GM23338 (cell line): ENCODE measurements at regions not wholly inside any gene's neighbourhood (a gene's known extent, or its start where the extent isn't known, plus 50 kb on each side); places are given as distances from the start of the nearest gene placed in this dataset.

Experiments used
- ATAC-seq: fragments of 200-7000 bp; cut with Tn5 transposase; 3 replicates; pipeline ENCODE4 v1.9.1; 2020
- DNase-seq: peaks from one replicate; pipeline ENCODE4 v3.0.0-alpha.2; 2015; ENCODE audit warnings: low spot score
- H2AFZ ChIP-seq: fragments of 200-600 bp; sonication (generic); 2 replicates; pipeline ENCODE4 v1.8.0; 2016; ENCODE audit warnings: antibody characterized with exemption, mild to moderate bottlenecking, moderate library complexity
- H3F3A ChIP-seq: fragments of 200-600 bp; sonication (generic); replicated peaks from 2 replicates; pipeline ENCODE4 v1.8.0; 2017; ENCODE audit warnings: antibody characterized with exemption, mixed run types, low read depth
- H3K27ac ChIP-seq: fragments of 200-600 bp; sonication (generic); 2 replicates; pipeline ENCODE4 v1.6.1; 2016; ENCODE audit warnings: low read depth
- H3K27me3 ChIP-seq: fragments of 200-600 bp; sonication (generic); 2 replicates; pipeline ENCODE4 v1.8.0; 2016; ENCODE audit warnings: mild to moderate bottlenecking, mixed run types, moderate library complexity; ENCODE audit not compliant: insufficient read depth
- H3K36me3 ChIP-seq: fragments of 200-600 bp; sonication (generic); 2 replicates; pipeline ENCODE4 v1.8.0; 2016; ENCODE audit warnings: mild to moderate bottlenecking; ENCODE audit not compliant: insufficient read depth
- H3K4me1 ChIP-seq: fragments of 200-600 bp; sonication (generic); 2 replicates; pipeline ENCODE4 v1.8.0; 2016; ENCODE audit warnings: mild to moderate bottlenecking, moderate library complexity; ENCODE audit not compliant: insufficient read depth
- H3K4me2 ChIP-seq: fragments of 200-600 bp; sonication (generic); 2 replicates; pipeline ENCODE4 v1.7.1; 2017; ENCODE audit warnings: mixed run types
- H3K4me3 ChIP-seq: fragments of 200-600 bp; sonication (generic); 2 replicates; pipeline ENCODE4 v1.6.1; 2016; ENCODE audit warnings: mixed run types
- H3K79me2 ChIP-seq: fragments of 200-600 bp; sonication (generic); replicated peaks from 2 replicates; pipeline ENCODE4 v1.8.0; 2017; ENCODE audit warnings: mild to moderate bottlenecking; ENCODE audit not compliant: insufficient read depth
- H3K9me2 ChIP-seq: fragments of 200-600 bp; sonication (generic); 2 replicates; pipeline ENCODE4 v1.8.0; 2017; ENCODE audit not compliant: insufficient read depth
- H4K20me1 ChIP-seq: fragments of 200-600 bp; sonication (generic); replicated peaks from 2 replicates; pipeline ENCODE4 v1.8.0; 2017; ENCODE audit warnings: mild to moderate bottlenecking; ENCODE audit not compliant: insufficient read depth
- H3K27ac Mint-ChIP-seq: 2 replicates; pipeline ENCODE4 v1.8.0; 2020; ENCODE audit warnings: inconsistent platforms, mild to moderate bottlenecking, moderate library complexity, mixed read lengths
- H3K27me3 Mint-ChIP-seq: 3 replicates; pipeline ENCODE4 v1.8.0; 2022; ENCODE audit warnings: low read depth, mild to moderate bottlenecking, moderate library complexity, mixed read lengths, inconsistent platforms; ENCODE audit not compliant: insufficient read depth, poor library complexity
- H3K36me3 Mint-ChIP-seq: 3 replicates; pipeline ENCODE4 v1.8.0; 2021; ENCODE audit warnings: low read depth, mild to moderate bottlenecking, inconsistent platforms, moderate library complexity, mixed read lengths
- H3K4me1 Mint-ChIP-seq: 3 replicates; pipeline ENCODE4 v1.8.0; 2020; ENCODE audit warnings: mild to moderate bottlenecking, inconsistent platforms, mixed read lengths
- H3K4me3 Mint-ChIP-seq: 3 replicates; pipeline ENCODE4 v1.8.0; 2021; ENCODE audit warnings: moderate library complexity, mild to moderate bottlenecking, inconsistent platforms, mixed read lengths
- H3K9me3 Mint-ChIP-seq: 3 replicates; pipeline ENCODE4 v1.8.0; 2020; ENCODE audit warnings: moderate library complexity, mild to moderate bottlenecking, inconsistent platforms, mixed read lengths
- CREB1 ChIP-seq: fragments of 250-450 bp; sonication (Bioruptor Pico); IDR thresholded peaks from 2 replicates; pipeline ENCODE4 v1.5.0; 2020; ENCODE audit warnings: low read depth, mild to moderate bottlenecking, moderate library complexity
- EZH2phosphoT487 ChIP-seq: fragments of 200-600 bp; sonication (generic); IDR thresholded peaks from one replicate; pipeline ENCODE4 v1.8.1; 2018; ENCODE audit warnings: antibody characterized with exemption; ENCODE audit not compliant: unreplicated experiment
- JUNB ChIP-seq: IDR thresholded peaks from one replicate; pipeline ENCODE4 v1.6.1; 2016; ENCODE audit warnings: antibody characterized with exemption; ENCODE audit not compliant: unreplicated experiment
- POLR2AphosphoS5 ChIP-seq: IDR thresholded peaks from 2 replicates; pipeline ENCODE4 v1.6.1; 2016; ENCODE audit warnings: antibody characterized with exemption, low read depth
- STAT1 ChIP-seq: IDR thresholded peaks from one replicate; pipeline ENCODE4 v1.6.1; 2016; ENCODE audit warnings: antibody characterized with exemption; ENCODE audit not compliant: unreplicated experiment
- ZNF114 ChIP-seq: fragments of 250-450 bp; sonication (Bioruptor Pico); IDR thresholded peaks from 2 replicates; pipeline ENCODE4 v1.5.0; 2020; ENCODE audit warnings: mild to moderate bottlenecking, moderate library complexity
- ZNF331 ChIP-seq: fragments of 250-450 bp; sonication (Bioruptor Pico); IDR thresholded peaks from 2 replicates; pipeline ENCODE4 v1.5.0; 2020; ENCODE audit warnings: low read depth, mild to moderate bottlenecking, moderate library complexity
- TF ChIP-seq, protein P1 (sequence below): fragments of 250-450 bp; sonication (Bioruptor Pico); IDR thresholded peaks from 2 replicates; pipeline ENCODE4 v1.5.0; 2020; ENCODE audit warnings: mild to moderate bottlenecking, moderate library complexity
- TF ChIP-seq, protein P2 (sequence below), 2 experiments: fragments of 200-600 bp in 1 of 2; sonication (generic) in 1 of 2; conservative IDR thresholded peaks; 2 replicates each; pipeline versions ENCODE4 v1.5.1 to v1.6.1; 2016 to 2017; ENCODE audit warnings: antibody characterized with exemption in 2 of 2, low read depth in 2 of 2, mild to moderate bottlenecking in 2 of 2, moderate library complexity in 1 of 2
- TF ChIP-seq, protein P3 (sequence below): IDR thresholded peaks from 2 replicates; pipeline ENCODE4 v1.6.1; 2016; ENCODE audit warnings: antibody characterized with exemption

DNA sequence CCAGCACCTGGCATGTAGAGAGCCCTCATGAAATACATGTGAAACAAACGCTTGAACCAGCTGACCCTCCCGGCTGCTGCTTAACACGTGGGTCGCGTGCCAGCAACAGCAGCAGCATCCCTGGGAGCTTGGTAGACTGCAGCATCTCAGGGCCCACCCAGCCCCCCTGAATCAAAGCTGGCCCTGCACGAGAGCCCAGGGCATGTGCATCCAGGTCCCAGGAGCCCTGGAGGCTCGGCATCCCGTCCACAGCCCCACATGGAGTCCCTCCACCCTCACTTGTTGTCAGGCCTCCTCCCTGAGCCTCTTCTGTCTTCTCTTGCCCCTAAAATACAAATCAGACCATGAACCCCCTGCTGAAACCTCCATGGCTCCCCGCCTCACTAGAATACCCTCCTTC is 123.1 kb downstream of the MATN1 start (continued):
- TF ChIP-seq, protein P1, sequence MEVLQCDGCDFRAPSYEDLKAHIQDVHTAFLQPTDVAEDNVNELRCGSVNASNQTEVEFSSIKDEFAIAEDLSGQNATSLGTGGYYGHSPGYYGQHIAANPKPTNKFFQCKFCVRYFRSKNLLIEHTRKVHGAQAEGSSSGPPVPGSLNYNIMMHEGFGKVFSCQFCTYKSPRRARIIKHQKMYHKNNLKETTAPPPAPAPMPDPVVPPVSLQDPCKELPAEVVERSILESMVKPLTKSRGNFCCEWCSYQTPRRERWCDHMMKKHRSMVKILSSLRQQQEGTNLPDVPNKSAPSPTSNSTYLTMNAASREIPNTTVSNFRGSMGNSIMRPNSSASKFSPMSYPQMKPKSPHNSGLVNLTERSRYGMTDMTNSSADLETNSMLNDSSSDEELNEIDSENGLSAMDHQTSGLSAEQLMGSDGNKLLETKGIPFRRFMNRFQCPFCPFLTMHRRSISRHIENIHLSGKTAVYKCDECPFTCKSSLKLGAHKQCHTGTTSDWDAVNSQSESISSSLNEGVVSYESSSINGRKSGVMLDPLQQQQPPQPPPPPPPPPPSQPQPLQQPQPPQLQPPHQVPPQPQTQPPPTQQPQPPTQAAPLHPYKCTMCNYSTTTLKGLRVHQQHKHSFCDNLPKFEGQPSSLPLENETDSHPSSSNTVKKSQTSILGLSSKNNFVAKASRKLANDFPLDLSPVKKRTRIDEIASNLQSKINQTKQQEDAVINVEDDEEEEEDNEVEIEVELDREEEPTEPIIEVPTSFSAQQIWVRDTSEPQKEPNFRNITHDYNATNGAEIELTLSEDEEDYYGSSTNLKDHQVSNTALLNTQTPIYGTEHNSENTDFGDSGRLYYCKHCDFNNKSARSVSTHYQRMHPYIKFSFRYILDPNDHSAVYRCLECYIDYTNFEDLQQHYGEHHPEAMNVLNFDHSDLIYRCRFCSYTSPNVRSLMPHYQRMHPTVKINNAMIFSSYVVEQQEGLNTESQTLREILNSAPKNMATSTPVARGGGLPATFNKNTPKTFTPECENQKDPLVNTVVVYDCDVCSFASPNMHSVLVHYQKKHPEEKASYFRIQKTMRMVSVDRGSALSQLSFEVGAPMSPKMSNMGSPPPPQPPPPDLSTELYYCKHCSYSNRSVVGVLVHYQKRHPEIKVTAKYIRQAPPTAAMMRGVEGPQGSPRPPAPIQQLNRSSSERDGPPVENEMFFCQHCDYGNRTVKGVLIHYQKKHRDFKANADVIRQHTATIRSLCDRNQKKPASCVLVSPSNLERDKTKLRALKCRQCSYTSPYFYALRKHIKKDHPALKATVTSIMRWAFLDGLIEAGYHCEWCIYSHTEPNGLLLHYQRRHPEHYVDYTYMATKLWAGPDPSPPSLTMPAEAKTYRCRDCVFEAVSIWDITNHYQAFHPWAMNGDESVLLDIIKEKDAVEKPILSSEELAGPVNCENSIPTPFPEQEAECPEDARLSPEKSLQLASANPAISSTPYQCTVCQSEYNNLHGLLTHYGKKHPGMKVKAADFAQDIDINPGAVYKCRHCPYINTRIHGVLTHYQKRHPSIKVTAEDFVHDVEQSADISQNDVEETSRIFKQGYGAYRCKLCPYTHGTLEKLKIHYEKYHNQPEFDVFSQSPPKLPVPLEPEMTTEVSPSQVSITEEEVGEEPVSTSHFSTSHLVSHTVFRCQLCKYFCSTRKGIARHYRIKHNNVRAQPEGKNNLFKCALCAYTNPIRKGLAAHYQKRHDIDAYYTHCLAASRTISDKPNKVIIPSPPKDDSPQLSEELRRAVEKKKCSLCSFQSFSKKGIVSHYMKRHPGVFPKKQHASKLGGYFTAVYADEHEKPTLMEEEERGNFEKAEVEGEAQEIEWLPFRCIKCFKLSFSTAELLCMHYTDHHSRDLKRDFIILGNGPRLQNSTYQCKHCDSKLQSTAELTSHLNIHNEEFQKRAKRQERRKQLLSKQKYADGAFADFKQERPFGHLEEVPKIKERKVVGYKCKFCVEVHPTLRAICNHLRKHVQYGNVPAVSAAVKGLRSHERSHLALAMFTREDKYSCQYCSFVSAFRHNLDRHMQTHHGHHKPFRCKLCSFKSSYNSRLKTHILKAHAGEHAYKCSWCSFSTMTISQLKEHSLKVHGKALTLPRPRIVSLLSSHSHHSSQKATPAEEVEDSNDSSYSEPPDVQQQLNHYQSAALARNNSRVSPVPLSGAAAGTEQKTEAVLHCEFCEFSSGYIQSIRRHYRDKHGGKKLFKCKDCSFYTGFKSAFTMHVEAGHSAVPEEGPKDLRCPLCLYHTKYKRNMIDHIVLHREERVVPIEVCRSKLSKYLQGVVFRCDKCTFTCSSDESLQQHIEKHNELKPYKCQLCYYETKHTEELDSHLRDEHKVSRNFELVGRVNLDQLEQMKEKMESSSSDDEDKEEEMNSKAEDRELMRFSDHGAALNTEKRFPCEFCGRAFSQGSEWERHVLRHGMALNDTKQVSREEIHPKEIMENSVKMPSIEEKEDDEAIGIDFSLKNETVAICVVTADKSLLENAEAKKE (CRISPR knock-in tag) = no peak
- no peak for TF ChIP-seq STAT1
- no peak for TF ChIP-seq ZNF331 (CRISPR knock-in tag)

DNA sequence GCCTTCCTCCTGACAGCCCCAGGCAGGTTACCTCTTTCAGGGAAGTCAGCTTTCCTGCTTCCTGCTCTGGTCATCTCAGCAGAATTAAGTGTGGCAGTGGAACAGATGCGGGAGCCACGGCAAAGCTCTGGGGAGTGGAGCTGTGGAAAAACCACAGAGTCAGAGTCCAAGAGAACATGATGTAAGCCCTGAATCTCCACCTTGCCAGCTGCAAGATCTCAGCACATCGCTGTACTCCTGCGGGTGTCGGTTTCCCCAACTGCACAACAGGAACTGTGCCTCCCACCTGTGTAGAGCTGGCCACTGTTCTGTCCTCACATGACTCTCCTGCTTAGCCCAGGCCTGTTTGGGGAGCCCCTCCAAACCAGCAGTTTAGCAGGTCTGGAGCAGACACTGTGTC is 123.7 kb downstream of the MATN1 start:
- Mint-ChIP-seq H3K27ac (no peak overlapping the region), H3K9me3 (peaks cover 24% of the 10 kb centered on the region), H3K4me3 (no peak overlapping the region), H3K36me3 (peaks cover 6% of the 10 kb centered on the region), H3K27me3 (peaks cover 2% of the 10 kb centered on the region), H3K4me1 (no peaks in the 10 kb centered on the region; the same call in 1 of the 3 replicates)
- DNase-seq = no peak
- TF ChIP-seq, protein P2, sequence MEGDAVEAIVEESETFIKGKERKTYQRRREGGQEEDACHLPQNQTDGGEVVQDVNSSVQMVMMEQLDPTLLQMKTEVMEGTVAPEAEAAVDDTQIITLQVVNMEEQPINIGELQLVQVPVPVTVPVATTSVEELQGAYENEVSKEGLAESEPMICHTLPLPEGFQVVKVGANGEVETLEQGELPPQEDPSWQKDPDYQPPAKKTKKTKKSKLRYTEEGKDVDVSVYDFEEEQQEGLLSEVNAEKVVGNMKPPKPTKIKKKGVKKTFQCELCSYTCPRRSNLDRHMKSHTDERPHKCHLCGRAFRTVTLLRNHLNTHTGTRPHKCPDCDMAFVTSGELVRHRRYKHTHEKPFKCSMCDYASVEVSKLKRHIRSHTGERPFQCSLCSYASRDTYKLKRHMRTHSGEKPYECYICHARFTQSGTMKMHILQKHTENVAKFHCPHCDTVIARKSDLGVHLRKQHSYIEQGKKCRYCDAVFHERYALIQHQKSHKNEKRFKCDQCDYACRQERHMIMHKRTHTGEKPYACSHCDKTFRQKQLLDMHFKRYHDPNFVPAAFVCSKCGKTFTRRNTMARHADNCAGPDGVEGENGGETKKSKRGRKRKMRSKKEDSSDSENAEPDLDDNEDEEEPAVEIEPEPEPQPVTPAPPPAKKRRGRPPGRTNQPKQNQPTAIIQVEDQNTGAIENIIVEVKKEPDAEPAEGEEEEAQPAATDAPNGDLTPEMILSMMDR (conservative IDR thresholded peaks at IDR 0.05; ENCODE audit: low read depth in 2 of 2) = no peak
- no peak for TF ChIP-seq POLR2AphosphoS5
- no peak for TF ChIP-seq JUNB
- TF ChIP-seq, protein P3, sequence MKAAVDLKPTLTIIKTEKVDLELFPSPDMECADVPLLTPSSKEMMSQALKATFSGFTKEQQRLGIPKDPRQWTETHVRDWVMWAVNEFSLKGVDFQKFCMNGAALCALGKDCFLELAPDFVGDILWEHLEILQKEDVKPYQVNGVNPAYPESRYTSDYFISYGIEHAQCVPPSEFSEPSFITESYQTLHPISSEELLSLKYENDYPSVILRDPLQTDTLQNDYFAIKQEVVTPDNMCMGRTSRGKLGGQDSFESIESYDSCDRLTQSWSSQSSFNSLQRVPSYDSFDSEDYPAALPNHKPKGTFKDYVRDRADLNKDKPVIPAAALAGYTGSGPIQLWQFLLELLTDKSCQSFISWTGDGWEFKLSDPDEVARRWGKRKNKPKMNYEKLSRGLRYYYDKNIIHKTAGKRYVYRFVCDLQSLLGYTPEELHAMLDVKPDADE = no peak
- no peak for TF ChIP-seq EZH2phosphoT487
- TF ChIP-seq CREB1 (CRISPR knock-in tag) = no peak
- TF ChIP-seq ZNF114 (CRISPR knock-in tag) = no peak
- TF ChIP-seq ZNF331 (CRISPR knock-in tag) = no peak
- no peaks in the 10 kb centered on the region for H3K36me3 ChIP-seq
- no peaks in the 10 kb centered on the region for H3F3A ChIP-seq
- H3K27me3 ChIP-seq = no peaks in the 10 kb centered on the region
- H2AFZ ChIP-seq = no peak overlapping the region
- H3K79me2 ChIP-seq = no peaks in the 10 kb centered on the region
- H3K4me1 ChIP-seq = no peaks in the 10 kb centered on the region
- H4K20me1 ChIP-seq = no peaks in the 10 kb centered on the region
- no peaks in the 10 kb centered on the region for H3K9me2 ChIP-seq
- no peak overlapping the region for H3K27ac ChIP-seq
- no peak overlapping the region for H3K4me3 ChIP-seq
- H3K4me2 ChIP-seq = no peak overlapping the region
- ATAC-seq = no peak
